ENCODE measurements at regions not wholly inside any gene's neighbourhood (a gene's known extent, or its start where the extent isn't known, plus 50 kb on each side); places are given as distances from the start of the nearest gene placed in this dataset.

- Histone ChIP-seq H3K4me3 (ENCODE audit: low read depth in 1 of 5, low read length in 5 of 5) (no peak overlapping the region), H3K27me3 (ENCODE audit: control insufficient read depth in 5 of 5, insufficient read depth in 4 of 5, low read length in 5 of 5) (no peaks in the 10 kb centered on the region), H3K36me3 (ENCODE audit: control insufficient read depth in 5 of 5, insufficient read depth in 5 of 5, low read length in 5 of 5) (no peaks in the 10 kb centered on the region), H3K27ac (ENCODE audit: low read depth, low read length) (no peak overlapping the region), H3K9ac (ENCODE audit: low read length in 5 of 5) (no peak overlapping the region), H3K9me3 (ENCODE audit: control insufficient read depth in 5 of 5, low read length in 5 of 5) (peaks cover 7 to 26% (median 22%) of the 10 kb centered on the region in 5 donors), H3K4me1 (ENCODE audit: control insufficient read depth in 5 of 5, insufficient read depth in 5 of 5, low read length in 5 of 5) (no peaks in the 10 kb centered on the region)
Measured at GRCh38 chr1:38402230-38402815, 355.7 kb upstream of the POU3F1 start.

- peaks cover 0 to 2% (median 0%) of the 10 kb centered on the region in 5 donors for H3K4me1 ChIP-seq (ENCODE audit: control insufficient read depth in 5 of 5, insufficient read depth in 5 of 5, low read length in 5 of 5)
Measured at GRCh38 chr1:38396606-38397005, 350.0 kb upstream of the POU3F1 start.

GRCh38 chr1:38394303-38394702 is 347.7 kb upstream of the POU3F1 start:
- no peak overlapping the region for H3K4me3 ChIP-seq (ENCODE audit: low read depth in 1 of 5, low read length in 5 of 5)
- H3K9me3 ChIP-seq (ENCODE audit: control insufficient read depth in 5 of 5, low read length in 5 of 5), result peaks cover 2 to 25% (median 3%) of the 10 kb centered on the region in 5 donors
- no peaks in the 10 kb centered on the region for H3K36me3 ChIP-seq (ENCODE audit: control insufficient read depth in 5 of 5, insufficient read depth in 5 of 5, low read length in 5 of 5)
- peaks cover 0 to 2% (median 0%) of the 10 kb centered on the region in 5 donors for H3K4me1 ChIP-seq (ENCODE audit: control insufficient read depth in 5 of 5, insufficient read depth in 5 of 5, low read length in 5 of 5)
- H3K9ac ChIP-seq (ENCODE audit: low read length in 5 of 5), result no peak overlapping the region
- H3K27ac ChIP-seq (ENCODE audit: low read depth, low read length), result no peak overlapping the region
- peaks cover 0 to 8% (median 3%) of the 10 kb centered on the region in 5 donors for H3K27me3 ChIP-seq (ENCODE audit: control insufficient read depth in 5 of 5, insufficient read depth in 4 of 5, low read length in 5 of 5)

More at GRCh38 chr1:38396606-38397005, 350.0 kb upstream of the POU3F1 start:
- Histone ChIP-seq H3K27ac (ENCODE audit: low read depth, low read length) (no peak overlapping the region), H3K36me3 (ENCODE audit: control insufficient read depth in 5 of 5, insufficient read depth in 5 of 5, low read length in 5 of 5) (no peaks in the 10 kb centered on the region), H3K9me3 (ENCODE audit: control insufficient read depth in 5 of 5, low read length in 5 of 5) (peaks cover 0 to 14% (median 3%) of the 10 kb centered on the region in 5 donors), H3K27me3 (ENCODE audit: control insufficient read depth in 5 of 5, insufficient read depth in 4 of 5, low read length in 5 of 5) (peaks cover 0 to 8% (median 3%) of the 10 kb centered on the region in 5 donors), H3K9ac (ENCODE audit: low read length in 5 of 5) (no peak overlapping the region), H3K4me3 (ENCODE audit: low read depth in 1 of 5, low read length in 5 of 5) (no peak overlapping the region)

GRCh38 chr1:38392861-38393260 is 346.3 kb upstream of the POU3F1 start:
- Histone ChIP-seq H3K9me3 (ENCODE audit: control insufficient read depth in 5 of 5, low read length in 5 of 5) (peaks cover 6 to 27% (median 7%) of the 10 kb centered on the region in 5 donors), H3K27me3 (ENCODE audit: control insufficient read depth in 5 of 5, insufficient read depth in 4 of 5, low read length in 5 of 5) (peaks cover 0 to 8% (median 3%) of the 10 kb centered on the region in 5 donors), H3K4me3 (ENCODE audit: low read depth in 1 of 5, low read length in 5 of 5) (no peak overlapping the region), H3K9ac (ENCODE audit: low read length in 5 of 5) (no peak overlapping the region), H3K4me1 (ENCODE audit: control insufficient read depth in 5 of 5, insufficient read depth in 5 of 5, low read length in 5 of 5) (peaks cover 0 to 2% (median 0%) of the 10 kb centered on the region in 5 donors), H3K36me3 (ENCODE audit: control insufficient read depth in 5 of 5, insufficient read depth in 5 of 5, low read length in 5 of 5) (no peaks in the 10 kb centered on the region), H3K27ac (ENCODE audit: low read depth, low read length) (no peak overlapping the region)

- Histone ChIP-seq H3K36me3 (ENCODE audit: control insufficient read depth in 5 of 5, insufficient read depth in 5 of 5, low read length in 5 of 5) (no peaks in the 10 kb centered on the region), H3K4me1 (ENCODE audit: control insufficient read depth in 5 of 5, insufficient read depth in 5 of 5, low read length in 5 of 5) (no peaks in the 10 kb centered on the region), H3K27ac (ENCODE audit: low read depth, low read length) (no peak overlapping the region), H3K4me3 (ENCODE audit: low read depth in 1 of 5, low read length in 5 of 5) (no peak overlapping the region), H3K27me3 (ENCODE audit: control insufficient read depth in 5 of 5, insufficient read depth in 4 of 5, low read length in 5 of 5) (peaks cover 0 to 5% (median 3%) of the 10 kb centered on the region in 5 donors), H3K9me3 (ENCODE audit: control insufficient read depth in 5 of 5, low read length in 5 of 5) (peaks cover 0 to under 1% (median 0%) of the 10 kb centered on the region in 5 donors), H3K9ac (ENCODE audit: low read length in 5 of 5) (no peak overlapping the region)
Measured at GRCh38 chr1:38381256-38381655, 334.7 kb upstream of the POU3F1 start.

GRCh38 chr1:38376577-38376976 is 330.0 kb upstream of the POU3F1 start:
- no peak overlapping the region for H3K27ac ChIP-seq (ENCODE audit: low read depth, low read length)
- no peak overlapping the region for H3K4me3 ChIP-seq (ENCODE audit: low read depth in 1 of 5, low read length in 5 of 5)
- H3K36me3 ChIP-seq (ENCODE audit: control insufficient read depth in 5 of 5, insufficient read depth in 5 of 5, low read length in 5 of 5), result no peaks in the 10 kb centered on the region
- H3K27me3 ChIP-seq (ENCODE audit: control insufficient read depth in 5 of 5, insufficient read depth in 4 of 5, low read length in 5 of 5), result peaks cover 0 to 10% (median 7%) of the 10 kb centered on the region in 5 donors
- H3K9ac ChIP-seq (ENCODE audit: low read length in 5 of 5), result no peak overlapping the region
- H3K9me3 ChIP-seq (ENCODE audit: control insufficient read depth in 5 of 5, low read length in 5 of 5), result peaks cover 0 to 23% (median 13%) of the 10 kb centered on the region in 5 donors
- no peaks in the 10 kb centered on the region for H3K4me1 ChIP-seq (ENCODE audit: control insufficient read depth in 5 of 5, insufficient read depth in 5 of 5, low read length in 5 of 5)

GRCh38 chr1:38375035-38375434 is 328.4 kb upstream of the POU3F1 start:
- H3K4me1 ChIP-seq (ENCODE audit: control insufficient read depth in 5 of 5, insufficient read depth in 5 of 5, low read length in 5 of 5), result no peaks in the 10 kb centered on the region
- no peaks in the 10 kb centered on the region for H3K36me3 ChIP-seq (ENCODE audit: control insufficient read depth in 5 of 5, insufficient read depth in 5 of 5, low read length in 5 of 5)
- peaks cover 0 to 23% (median 13%) of the 10 kb centered on the region in 5 donors for H3K9me3 ChIP-seq (ENCODE audit: control insufficient read depth in 5 of 5, low read length in 5 of 5)
- no peak overlapping the region for H3K27ac ChIP-seq (ENCODE audit: low read depth, low read length)
- no peak overlapping the region for H3K9ac ChIP-seq (ENCODE audit: low read length in 5 of 5)
- peaks cover 0 to 5% (median 3%) of the 10 kb centered on the region in 5 donors for H3K27me3 ChIP-seq (ENCODE audit: control insufficient read depth in 5 of 5, insufficient read depth in 4 of 5, low read length in 5 of 5)
- no peak overlapping the region for H3K4me3 ChIP-seq (ENCODE audit: low read depth in 1 of 5, low read length in 5 of 5)

- Histone ChIP-seq H3K9me3 (ENCODE audit: control insufficient read depth in 5 of 5, low read length in 5 of 5) (peaks cover 0 to 23% (median 13%) of the 10 kb centered on the region in 5 donors), H3K4me1 (ENCODE audit: control insufficient read depth in 5 of 5, insufficient read depth in 5 of 5, low read length in 5 of 5) (no peaks in the 10 kb centered on the region), H3K36me3 (ENCODE audit: control insufficient read depth in 5 of 5, insufficient read depth in 5 of 5, low read length in 5 of 5) (no peaks in the 10 kb centered on the region), H3K27ac (ENCODE audit: low read depth, low read length) (no peak overlapping the region), H3K9ac (ENCODE audit: low read length in 5 of 5) (no peak overlapping the region), H3K4me3 (ENCODE audit: low read depth in 1 of 5, low read length in 5 of 5) (no peak overlapping the region), H3K27me3 (ENCODE audit: control insufficient read depth in 5 of 5, insufficient read depth in 4 of 5, low read length in 5 of 5) (peaks cover 0 to 5% (median 3%) of the 10 kb centered on the region in 5 donors)
Measured at GRCh38 chr1:38371505-38371844, 324.9 kb upstream of the POU3F1 start.

- Histone ChIP-seq H3K27me3 (ENCODE audit: control insufficient read depth in 5 of 5, insufficient read depth in 4 of 5, low read length in 5 of 5) (peaks cover 0 to 5% (median 3%) of the 10 kb centered on the region in 5 donors), H3K36me3 (ENCODE audit: control insufficient read depth in 5 of 5, insufficient read depth in 5 of 5, low read length in 5 of 5) (no peaks in the 10 kb centered on the region), H3K4me1 (ENCODE audit: control insufficient read depth in 5 of 5, insufficient read depth in 5 of 5, low read length in 5 of 5) (no peaks in the 10 kb centered on the region), H3K9ac (ENCODE audit: low read length in 5 of 5) (no peak overlapping the region), H3K9me3 (ENCODE audit: control insufficient read depth in 5 of 5, low read length in 5 of 5) (peaks cover 0 to 19% (median 13%) of the 10 kb centered on the region in 5 donors), H3K4me3 (ENCODE audit: low read depth in 1 of 5, low read length in 5 of 5) (no peak overlapping the region), H3K27ac (ENCODE audit: low read depth, low read length) (no peak overlapping the region)
Measured at GRCh38 chr1:38370716-38371504, 324.3 kb upstream of the POU3F1 start.

- peaks cover 0 to 6% (median 0%) of the 10 kb centered on the region in 5 donors for H3K4me1 ChIP-seq (ENCODE audit: control insufficient read depth in 5 of 5, insufficient read depth in 5 of 5, low read length in 5 of 5)
- no peak overlapping the region for H3K27ac ChIP-seq (ENCODE audit: low read depth, low read length)
- no peaks in the 10 kb centered on the region for H3K9me3 ChIP-seq (ENCODE audit: control insufficient read depth in 5 of 5, low read length in 5 of 5)
- no peak overlapping the region for H3K9ac ChIP-seq (ENCODE audit: low read length in 5 of 5)
- no peaks in the 10 kb centered on the region for H3K36me3 ChIP-seq (ENCODE audit: control insufficient read depth in 5 of 5, insufficient read depth in 5 of 5, low read length in 5 of 5)
- no peak overlapping the region for H3K4me3 ChIP-seq (ENCODE audit: low read depth in 1 of 5, low read length in 5 of 5)
- H3K27me3 ChIP-seq (ENCODE audit: control insufficient read depth in 5 of 5, insufficient read depth in 4 of 5, low read length in 5 of 5), result no peaks in the 10 kb centered on the region
Measured at GRCh38 chr1:38365242-38365641, 318.6 kb upstream of the POU3F1 start.

All from subcutaneous abdominal adipose tissue (tissue), 5 donors.